ENCODE measurements at regions not wholly inside any gene's neighbourhood (a gene's known extent, or its start where the extent isn't known, plus 50 kb on each side); places are given as distances from the start of the nearest gene placed in this dataset.
"Not testable (repeated sequence)": the region's sequence is repeated elsewhere in the genome, so short reads cannot be mapped to it uniquely, and the experiment has no call there.

DNA sequence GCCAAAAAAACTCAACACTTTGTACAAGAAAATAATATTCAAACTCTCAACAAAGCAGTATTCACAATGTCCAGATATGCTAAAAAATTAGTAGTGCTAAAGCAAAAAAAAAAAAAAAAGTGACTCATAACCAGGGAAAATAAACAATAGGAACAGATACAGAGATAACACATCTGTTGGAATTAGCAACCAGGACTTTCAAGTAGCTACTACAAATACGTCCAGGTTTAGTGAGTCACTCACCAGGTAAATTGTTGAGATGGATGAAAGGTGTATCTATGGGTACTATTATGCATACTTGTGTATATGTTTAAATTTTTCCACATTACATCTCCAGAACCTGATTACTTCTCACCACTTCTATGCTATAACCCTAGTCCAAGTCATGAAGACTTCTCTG, 144.8 kb upstream of the SLC35F3 start:
- Histone ChIP-seq H3K79me2 (ENCODE audit: insufficient read depth, low read length) (no peaks in the 10 kb centered on the region), H3K4me2 (ENCODE audit: insufficient read depth, low read length) (no peak overlapping the region), H3K4me1 (ENCODE audit: insufficient read depth, low read length) (no peaks in the 10 kb centered on the region), H3K27me3 (ENCODE audit: insufficient read depth, low read length) (no peaks in the 10 kb centered on the region), H4K20me1 (ENCODE audit: insufficient read depth, low read length) (no peaks in the 10 kb centered on the region), H3K36me3 (ENCODE audit: insufficient read depth, low read length) (no peaks in the 10 kb centered on the region), H3K4me3 (ENCODE audit: insufficient read depth, low read length) (no peak overlapping the region), H2AFZ (ENCODE audit: low read length) (no peak overlapping the region), H3K27ac (ENCODE audit: low read depth, low read length) (no peak overlapping the region), H3K9me3 (ENCODE audit: low read depth, low read length) (no peaks in the 10 kb centered on the region)
- DNase-seq (ENCODE audit: insufficient read length, low spot score, missing footprints): no peak
- TF ChIP-seq, protein P1, sequence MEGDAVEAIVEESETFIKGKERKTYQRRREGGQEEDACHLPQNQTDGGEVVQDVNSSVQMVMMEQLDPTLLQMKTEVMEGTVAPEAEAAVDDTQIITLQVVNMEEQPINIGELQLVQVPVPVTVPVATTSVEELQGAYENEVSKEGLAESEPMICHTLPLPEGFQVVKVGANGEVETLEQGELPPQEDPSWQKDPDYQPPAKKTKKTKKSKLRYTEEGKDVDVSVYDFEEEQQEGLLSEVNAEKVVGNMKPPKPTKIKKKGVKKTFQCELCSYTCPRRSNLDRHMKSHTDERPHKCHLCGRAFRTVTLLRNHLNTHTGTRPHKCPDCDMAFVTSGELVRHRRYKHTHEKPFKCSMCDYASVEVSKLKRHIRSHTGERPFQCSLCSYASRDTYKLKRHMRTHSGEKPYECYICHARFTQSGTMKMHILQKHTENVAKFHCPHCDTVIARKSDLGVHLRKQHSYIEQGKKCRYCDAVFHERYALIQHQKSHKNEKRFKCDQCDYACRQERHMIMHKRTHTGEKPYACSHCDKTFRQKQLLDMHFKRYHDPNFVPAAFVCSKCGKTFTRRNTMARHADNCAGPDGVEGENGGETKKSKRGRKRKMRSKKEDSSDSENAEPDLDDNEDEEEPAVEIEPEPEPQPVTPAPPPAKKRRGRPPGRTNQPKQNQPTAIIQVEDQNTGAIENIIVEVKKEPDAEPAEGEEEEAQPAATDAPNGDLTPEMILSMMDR (IDR thresholded peaks at IDR 0.05; ENCODE audit: extremely low read depth, low read depth, low read length): no peak

DNA sequence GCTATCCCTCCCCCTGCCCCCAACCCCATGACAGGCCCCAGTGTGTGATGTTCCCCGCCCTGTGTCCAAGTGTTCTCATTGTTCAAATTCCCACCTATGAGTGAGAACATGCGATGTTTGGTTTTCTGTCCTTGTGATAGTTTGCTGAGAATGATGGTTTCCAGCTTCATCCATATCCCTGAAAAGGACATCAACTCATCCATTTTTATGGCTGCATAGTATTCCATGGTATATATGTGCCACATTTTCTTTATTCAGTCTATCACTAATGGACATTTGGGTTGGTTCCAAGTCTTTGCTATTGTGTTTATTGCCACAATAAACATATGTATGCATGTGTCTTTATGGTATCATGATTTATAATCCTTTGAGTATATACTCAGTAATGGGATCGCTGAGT, 140.2 kb upstream of the SLC35F3 start:
- not testable (repeated sequence) for DNase-seq (ENCODE audit: insufficient read length, low spot score, missing footprints); H3K79me2 ChIP-seq (ENCODE audit: insufficient read depth, low read length); H3K27ac ChIP-seq (ENCODE audit: low read depth, low read length); H3K9me3 ChIP-seq (ENCODE audit: low read depth, low read length); H3K4me3 ChIP-seq (ENCODE audit: insufficient read depth, low read length); H3K36me3 ChIP-seq (ENCODE audit: insufficient read depth, low read length); H3K27me3 ChIP-seq (ENCODE audit: insufficient read depth, low read length); H3K4me2 ChIP-seq (ENCODE audit: insufficient read depth, low read length); H3K4me1 ChIP-seq (ENCODE audit: insufficient read depth, low read length); H2AFZ ChIP-seq (ENCODE audit: low read length); H4K20me1 ChIP-seq (ENCODE audit: insufficient read depth, low read length)

DNA sequence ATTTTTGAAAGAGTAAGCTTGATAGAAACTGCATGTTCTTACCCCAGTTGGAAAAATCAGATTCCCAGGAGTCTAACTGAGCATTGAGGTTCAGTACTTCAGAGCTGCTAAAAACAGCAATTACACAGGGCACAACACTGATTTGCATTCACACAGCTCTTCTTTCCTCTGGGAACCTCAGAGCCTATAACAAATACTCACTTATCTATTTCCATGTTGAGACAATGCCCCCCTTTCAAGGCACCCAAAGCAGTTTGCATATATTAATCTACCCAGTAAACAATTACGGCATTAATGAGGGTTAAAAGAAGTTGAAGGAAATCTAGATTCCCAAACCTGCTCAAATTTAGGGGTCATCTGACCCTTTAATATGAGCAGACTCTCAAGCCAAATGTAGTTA, 126.9 kb upstream of the SLC35F3 start:
- Histone ChIP-seq H3K79me2 (ENCODE audit: insufficient read depth, low read length) (no peaks in the 10 kb centered on the region), H4K20me1 (ENCODE audit: insufficient read depth, low read length) (no peaks in the 10 kb centered on the region), H3K36me3 (ENCODE audit: insufficient read depth, low read length) (no peaks in the 10 kb centered on the region), H3K4me1 (ENCODE audit: insufficient read depth, low read length) (no peaks in the 10 kb centered on the region), H2AFZ (ENCODE audit: low read length) (no peak overlapping the region), H3K27me3 (ENCODE audit: insufficient read depth, low read length) (no peaks in the 10 kb centered on the region), H3K9me3 (ENCODE audit: low read depth, low read length) (no peaks in the 10 kb centered on the region), H3K4me3 (ENCODE audit: insufficient read depth, low read length) (no peak overlapping the region), H3K27ac (ENCODE audit: low read depth, low read length) (no peak overlapping the region), H3K4me2 (ENCODE audit: insufficient read depth, low read length) (no peak overlapping the region)
- TF ChIP-seq, protein P1 (IDR thresholded peaks at IDR 0.05; ENCODE audit: extremely low read depth, low read depth, low read length): no peak
- DNase-seq (ENCODE audit: insufficient read length, low spot score, missing footprints): no peak

DNA sequence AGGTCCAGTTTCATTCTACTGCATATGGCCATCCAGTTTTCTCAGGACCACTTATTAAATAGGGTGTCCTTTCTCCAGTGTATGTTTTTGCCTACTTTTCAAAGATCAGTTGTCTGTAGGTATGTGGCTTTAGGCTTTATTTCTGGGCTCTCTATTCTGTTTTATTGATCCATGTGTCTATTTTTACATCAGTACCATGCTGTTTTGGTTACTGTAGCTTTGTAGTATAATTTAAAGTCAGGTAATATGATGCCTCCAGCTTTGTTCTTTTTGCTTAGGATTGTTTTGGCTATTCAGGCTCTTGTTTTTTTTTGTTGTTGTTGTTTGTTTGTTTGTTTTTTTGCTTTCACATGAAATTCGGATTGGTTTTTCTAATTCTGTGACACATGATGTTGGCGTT, 124.4 kb upstream of the SLC35F3 start:
- TF ChIP-seq, protein P1 (IDR thresholded peaks at IDR 0.05; ENCODE audit: extremely low read depth, low read depth, low read length): no peak
- H3K9me3 ChIP-seq (ENCODE audit: low read depth, low read length): no peaks in the 10 kb centered on the region
- H3K79me2 ChIP-seq (ENCODE audit: insufficient read depth, low read length): no peaks in the 10 kb centered on the region
- no peak for DNase-seq (ENCODE audit: insufficient read length, low spot score, missing footprints)
- no peak overlapping the region for H2AFZ ChIP-seq (ENCODE audit: low read length)
- H3K4me3 ChIP-seq (ENCODE audit: insufficient read depth, low read length): no peak overlapping the region
- no peak overlapping the region for H3K4me2 ChIP-seq (ENCODE audit: insufficient read depth, low read length)
- no peaks in the 10 kb centered on the region for H4K20me1 ChIP-seq (ENCODE audit: insufficient read depth, low read length)
- no peaks in the 10 kb centered on the region for H3K27me3 ChIP-seq (ENCODE audit: insufficient read depth, low read length)
- H3K36me3 ChIP-seq (ENCODE audit: insufficient read depth, low read length): no peaks in the 10 kb centered on the region
- no peaks in the 10 kb centered on the region for H3K4me1 ChIP-seq (ENCODE audit: insufficient read depth, low read length)
- H3K27ac ChIP-seq (ENCODE audit: low read depth, low read length): no peak overlapping the region

All from osteoblast (primary cell).